ENCODE measurements at regions not wholly inside any gene's neighbourhood (a gene's known extent, or its start where the extent isn't known, plus 50 kb on each side); places are given as distances from the start of the nearest gene placed in this dataset.

GRCh38 chrX:139298437-139298836 is 232.1 kb upstream of the F9 start:
- no peak for DNase-seq
- Mint-ChIP-seq H3K4me1 (no peaks in the 10 kb centered on the region), H3K36me3 (ENCODE audit: low read depth) (no peaks in the 10 kb centered on the region), H3K27me3 (ENCODE audit: low read depth, poor library complexity) (peaks cover 2% of the 10 kb centered on the region), H3K27ac (no peak overlapping the region), H3K9me3 (no peaks in the 10 kb centered on the region), H3K4me3 (no peak overlapping the region)
- TF ChIP-seq CTCF (IDR thresholded peaks at IDR 0.05): no peak

- no peak overlapping the region for H3K27ac Mint-ChIP-seq
- H3K27me3 Mint-ChIP-seq (ENCODE audit: low read depth, poor library complexity): peaks cover 2% of the 10 kb centered on the region
- DNase-seq: no peak
- H3K4me3 Mint-ChIP-seq: no peak overlapping the region
- no peaks in the 10 kb centered on the region for H3K9me3 Mint-ChIP-seq
- TF ChIP-seq CTCF (IDR thresholded peaks at IDR 0.05): no peak
- H3K36me3 Mint-ChIP-seq (ENCODE audit: low read depth): no peaks in the 10 kb centered on the region
- H3K4me1 Mint-ChIP-seq: no peaks in the 10 kb centered on the region
Observed at GRCh38 chrX:139297638-139298037, 232.9 kb upstream of the F9 start.

GRCh38 chrX:139293991-139294390 is 236.5 kb upstream of the F9 start:
- Mint-ChIP-seq H3K4me3 (no peak overlapping the region), H3K27me3 (ENCODE audit: low read depth, poor library complexity) (peaks cover 5% of the 10 kb centered on the region), H3K9me3 (no peaks in the 10 kb centered on the region), H3K4me1 (no peaks in the 10 kb centered on the region), H3K27ac (no peak overlapping the region), H3K36me3 (ENCODE audit: low read depth) (no peaks in the 10 kb centered on the region)
- DNase-seq: no peak
- no peak for TF ChIP-seq CTCF (IDR thresholded peaks at IDR 0.05)

GRCh38 chrX:139290310-139290709 is 240.2 kb upstream of the F9 start:
- TF ChIP-seq CTCF (IDR thresholded peaks at IDR 0.05): no peak
- H3K27me3 Mint-ChIP-seq (ENCODE audit: low read depth, poor library complexity): peaks cover 5% of the 10 kb centered on the region
- no peak overlapping the region for H3K27ac Mint-ChIP-seq
- H3K4me3 Mint-ChIP-seq: no peak overlapping the region
- no peak for DNase-seq
- H3K36me3 Mint-ChIP-seq (ENCODE audit: low read depth): no peaks in the 10 kb centered on the region
- no peaks in the 10 kb centered on the region for H3K4me1 Mint-ChIP-seq
- peaks cover 5% of the 10 kb centered on the region for H3K9me3 Mint-ChIP-seq

GRCh38 chrX:139287155-139287924 is 243.2 kb upstream of the F9 start:
- H3K4me1 Mint-ChIP-seq: no peaks in the 10 kb centered on the region
- H3K27ac Mint-ChIP-seq: no peak overlapping the region
- H3K27me3 Mint-ChIP-seq (ENCODE audit: low read depth, poor library complexity): peaks cover 2% of the 10 kb centered on the region
- no peak for TF ChIP-seq CTCF (IDR thresholded peaks at IDR 0.05)
- no peaks in the 10 kb centered on the region for H3K36me3 Mint-ChIP-seq (ENCODE audit: low read depth)
- peaks cover 23% of the 10 kb centered on the region for H3K9me3 Mint-ChIP-seq
- no peak for DNase-seq
- no peak overlapping the region for H3K4me3 Mint-ChIP-seq

GRCh38 chrX:139286342-139286741 is 244.2 kb upstream of the F9 start:
- Mint-ChIP-seq H3K27ac (no peak overlapping the region), H3K9me3 (peaks cover 25% of the 10 kb centered on the region), H3K4me1 (no peaks in the 10 kb centered on the region), H3K27me3 (ENCODE audit: low read depth, poor library complexity) (peaks cover 2% of the 10 kb centered on the region), H3K4me3 (no peak overlapping the region), H3K36me3 (ENCODE audit: low read depth) (no peaks in the 10 kb centered on the region)
- no peak for DNase-seq
- TF ChIP-seq CTCF (IDR thresholded peaks at IDR 0.05): no peak
